ENCODE measurements at regions not wholly inside any gene's neighbourhood (a gene's known extent, or its start where the extent isn't known, plus 50 kb on each side); places are given as distances from the start of the nearest gene placed in this dataset.

DNA sequence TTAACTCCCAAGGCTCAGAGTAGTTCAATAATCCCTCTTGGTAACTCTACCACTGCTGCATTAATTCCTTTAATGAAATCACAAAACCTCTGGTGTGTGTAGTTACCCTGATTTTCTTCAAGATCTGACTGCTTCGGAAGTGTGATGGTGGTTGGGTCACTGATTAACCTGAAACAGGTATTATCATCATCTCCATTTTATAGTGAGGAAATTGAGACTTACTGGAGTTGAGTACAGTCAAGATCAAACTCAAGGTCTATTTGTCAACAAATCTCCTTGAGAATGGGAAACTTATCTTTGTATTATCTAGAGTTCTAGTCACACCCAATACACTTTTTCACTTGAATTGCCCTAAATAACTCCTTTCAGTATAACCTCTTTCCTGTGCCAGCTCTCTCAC lies 233.5 kb downstream of the BTG1 start:
- TF ChIP-seq, protein P1, sequence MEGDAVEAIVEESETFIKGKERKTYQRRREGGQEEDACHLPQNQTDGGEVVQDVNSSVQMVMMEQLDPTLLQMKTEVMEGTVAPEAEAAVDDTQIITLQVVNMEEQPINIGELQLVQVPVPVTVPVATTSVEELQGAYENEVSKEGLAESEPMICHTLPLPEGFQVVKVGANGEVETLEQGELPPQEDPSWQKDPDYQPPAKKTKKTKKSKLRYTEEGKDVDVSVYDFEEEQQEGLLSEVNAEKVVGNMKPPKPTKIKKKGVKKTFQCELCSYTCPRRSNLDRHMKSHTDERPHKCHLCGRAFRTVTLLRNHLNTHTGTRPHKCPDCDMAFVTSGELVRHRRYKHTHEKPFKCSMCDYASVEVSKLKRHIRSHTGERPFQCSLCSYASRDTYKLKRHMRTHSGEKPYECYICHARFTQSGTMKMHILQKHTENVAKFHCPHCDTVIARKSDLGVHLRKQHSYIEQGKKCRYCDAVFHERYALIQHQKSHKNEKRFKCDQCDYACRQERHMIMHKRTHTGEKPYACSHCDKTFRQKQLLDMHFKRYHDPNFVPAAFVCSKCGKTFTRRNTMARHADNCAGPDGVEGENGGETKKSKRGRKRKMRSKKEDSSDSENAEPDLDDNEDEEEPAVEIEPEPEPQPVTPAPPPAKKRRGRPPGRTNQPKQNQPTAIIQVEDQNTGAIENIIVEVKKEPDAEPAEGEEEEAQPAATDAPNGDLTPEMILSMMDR (conservative IDR thresholded peaks at IDR 0.05; ENCODE audit: low read depth, low read length) = no peak
- no peak for TF ChIP-seq EZH2 (IDR thresholded peaks at IDR 0.05; ENCODE audit: borderline replicate concordance, low read depth, low read length, poor library complexity, severe bottlenecking)

All from A673 (cell line).